WERI-Rb-1 (cell line): ENCODE measurements at regions not wholly inside any gene's neighbourhood (a gene's known extent, or its start where the extent isn't known, plus 50 kb on each side); places are given as distances from the start of the nearest gene placed in this dataset.

Experiments
- DNase-seq: peaks from one replicate; pipeline ENCODE4 v3.0.0-alpha.2; 2020
- H3K27ac ChIP-seq: fragments of 250-450 bp; sonication (Bioruptor Pico); 2 replicates; pipeline ENCODE4 v1.5.1; 2020; ENCODE audit warnings: mild to moderate bottlenecking, moderate library complexity
- H3K27me3 ChIP-seq: fragments of 250-450 bp; sonication (Bioruptor Pico); 2 replicates; pipeline ENCODE4 v1.5.1; 2021; ENCODE audit warnings: mild to moderate bottlenecking, low read depth, moderate library complexity; ENCODE audit not compliant: insufficient read depth, severe bottlenecking
- H3K36me3 ChIP-seq: fragments of 250-450 bp; sonication (Bioruptor Pico); 2 replicates; pipeline ENCODE4 v1.5.1; 2020; ENCODE audit warnings: mild to moderate bottlenecking, moderate library complexity
- H3K4me3 ChIP-seq: 2 replicates; pipeline ENCODE4 v1.5.1; 2011; ENCODE audit warnings: low read depth, mild to moderate bottlenecking, control low read depth, low read length
- H3K9me3 ChIP-seq: fragments of 250-450 bp; sonication (Bioruptor Pico); 2 replicates; pipeline ENCODE4 v1.5.1; 2021; ENCODE audit warnings: mild to moderate bottlenecking, moderate library complexity; ENCODE audit not compliant: severe bottlenecking
- TF ChIP-seq, protein P1 (sequence below): IDR thresholded peaks from 2 replicates; pipeline ENCODE4 v1.5.1; 2011; ENCODE audit warnings: low read depth, mild to moderate bottlenecking, control low read depth, inconsistent platforms, low read length

DNA sequence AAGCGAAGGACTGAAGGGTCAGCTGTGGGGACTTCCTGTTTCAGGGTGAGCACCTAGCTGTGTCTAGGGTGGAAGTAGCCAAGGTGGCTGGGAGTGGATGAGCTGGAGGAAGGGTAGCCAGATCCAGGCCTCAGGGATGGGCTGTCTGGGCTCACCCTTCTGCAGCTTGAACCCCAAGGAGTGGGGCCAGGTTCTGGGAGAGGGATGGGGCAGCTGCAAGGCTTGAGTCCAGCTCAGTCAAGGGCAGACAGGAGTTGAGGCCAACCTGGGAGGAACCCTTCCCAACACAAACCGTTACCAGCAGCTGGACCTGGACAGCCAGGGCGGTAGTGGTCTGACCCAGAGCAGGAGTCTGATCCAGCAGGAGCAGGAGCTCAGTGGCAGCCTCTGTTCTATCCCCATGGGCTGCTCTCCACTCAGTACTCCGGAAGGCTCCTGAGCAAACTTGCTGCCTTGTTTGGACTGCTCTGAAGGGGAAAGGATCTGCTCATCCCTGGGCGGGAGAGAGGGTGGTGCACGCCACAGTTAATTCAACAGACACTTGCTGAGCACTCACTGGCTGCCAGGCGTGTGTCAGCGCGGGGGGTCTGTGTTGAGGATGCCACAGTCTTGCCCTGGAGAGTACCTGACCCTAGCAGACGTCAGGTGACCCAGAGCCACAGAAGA is 53.8 kb upstream of the THY1 start:
- Histone ChIP-seq H3K9me3 (no peaks in the 10 kb centered on the region), H3K27me3 (no peaks in the 10 kb centered on the region), H3K27ac (no peak overlapping the region), H3K4me3 (no peak overlapping the region), H3K36me3 (no peaks in the 10 kb centered on the region)
- DNase-seq, result no peak
- TF ChIP-seq, protein P1, sequence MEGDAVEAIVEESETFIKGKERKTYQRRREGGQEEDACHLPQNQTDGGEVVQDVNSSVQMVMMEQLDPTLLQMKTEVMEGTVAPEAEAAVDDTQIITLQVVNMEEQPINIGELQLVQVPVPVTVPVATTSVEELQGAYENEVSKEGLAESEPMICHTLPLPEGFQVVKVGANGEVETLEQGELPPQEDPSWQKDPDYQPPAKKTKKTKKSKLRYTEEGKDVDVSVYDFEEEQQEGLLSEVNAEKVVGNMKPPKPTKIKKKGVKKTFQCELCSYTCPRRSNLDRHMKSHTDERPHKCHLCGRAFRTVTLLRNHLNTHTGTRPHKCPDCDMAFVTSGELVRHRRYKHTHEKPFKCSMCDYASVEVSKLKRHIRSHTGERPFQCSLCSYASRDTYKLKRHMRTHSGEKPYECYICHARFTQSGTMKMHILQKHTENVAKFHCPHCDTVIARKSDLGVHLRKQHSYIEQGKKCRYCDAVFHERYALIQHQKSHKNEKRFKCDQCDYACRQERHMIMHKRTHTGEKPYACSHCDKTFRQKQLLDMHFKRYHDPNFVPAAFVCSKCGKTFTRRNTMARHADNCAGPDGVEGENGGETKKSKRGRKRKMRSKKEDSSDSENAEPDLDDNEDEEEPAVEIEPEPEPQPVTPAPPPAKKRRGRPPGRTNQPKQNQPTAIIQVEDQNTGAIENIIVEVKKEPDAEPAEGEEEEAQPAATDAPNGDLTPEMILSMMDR, result no peak

DNA sequence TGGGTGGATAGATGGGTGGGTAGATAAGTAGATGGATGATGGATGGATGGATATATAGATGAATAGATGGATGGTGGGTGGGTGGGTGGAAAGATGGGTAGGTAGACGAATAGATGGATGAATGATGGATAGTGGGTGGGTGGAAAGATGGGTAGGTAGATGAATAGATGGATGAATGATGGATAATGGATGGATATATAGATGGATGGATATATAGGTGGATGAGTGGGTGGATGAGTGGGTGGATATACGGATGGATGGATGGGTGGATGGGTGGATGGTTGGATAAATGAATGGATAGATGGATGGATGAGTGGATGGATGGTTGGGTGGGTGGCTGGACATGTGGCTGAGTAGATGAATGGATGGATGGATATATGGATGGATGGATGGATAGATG is 53.1 kb upstream of the THY1 start:
- TF ChIP-seq, protein P1, result no peak

DNA sequence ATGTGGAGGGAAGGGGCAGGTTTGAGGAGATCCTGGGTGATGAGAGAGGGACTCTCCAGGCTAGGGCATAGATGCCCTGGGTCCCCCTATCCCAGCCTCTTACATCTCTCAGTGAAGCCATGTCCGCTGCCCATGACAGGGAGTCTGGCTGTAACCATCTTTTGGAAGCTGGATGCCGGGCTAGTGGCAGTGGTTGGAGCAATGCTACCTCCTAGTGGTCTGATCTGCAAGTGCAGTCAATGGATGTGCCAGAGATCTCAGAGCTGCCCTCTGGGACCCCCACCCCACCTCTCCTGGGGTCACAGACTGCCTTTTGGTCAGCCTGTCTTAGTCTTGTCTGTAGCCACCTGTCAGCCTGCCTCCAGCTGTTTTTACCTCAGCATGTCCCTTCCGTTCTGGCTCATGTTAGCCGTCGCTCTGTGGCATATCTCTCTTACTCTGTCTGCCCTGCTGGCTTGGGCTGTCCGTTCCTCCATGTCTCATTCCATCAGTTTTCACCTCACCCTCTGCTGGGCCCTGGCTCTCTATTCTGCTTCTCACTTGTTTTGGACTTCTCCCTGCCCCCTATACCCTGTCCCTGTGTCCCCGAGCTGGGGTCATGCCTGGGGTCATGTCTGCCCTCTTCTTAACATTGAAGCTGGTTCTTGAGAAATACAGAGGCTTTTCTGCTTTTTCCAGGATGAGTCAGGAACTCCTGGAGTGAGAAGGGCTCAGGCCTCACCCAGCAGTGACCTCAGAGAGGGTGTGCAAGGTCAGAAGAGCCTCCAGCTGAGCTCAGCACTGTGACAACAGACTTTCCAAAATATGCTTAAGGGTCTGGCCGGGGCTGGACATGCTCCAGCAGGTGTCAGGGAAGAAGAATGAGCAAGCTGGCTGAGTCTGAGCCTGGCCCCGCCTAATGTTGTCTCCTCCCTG is 52.0 kb upstream of the THY1 start:
- DNase-seq, result peak; percentile 74
- H3K27ac ChIP-seq, result no peak overlapping the region; the same call in 1 of the 2 replicates
- H3K9me3 ChIP-seq, result no peaks in the 10 kb centered on the region
- no peaks in the 10 kb centered on the region for H3K36me3 ChIP-seq
- no peak overlapping the region for H3K4me3 ChIP-seq
- H3K27me3 ChIP-seq, result no peaks in the 10 kb centered on the region
- TF ChIP-seq, protein P1, result peak; percentile 94

More for the DNA sequence above, 53.1 kb upstream of the THY1 start:
- H3K4me3 ChIP-seq, result no peak overlapping the region
- no peak overlapping the region for H3K27ac ChIP-seq
- no peak for DNase-seq
- no peaks in the 10 kb centered on the region for H3K36me3 ChIP-seq
- H3K27me3 ChIP-seq, result no peaks in the 10 kb centered on the region
- H3K9me3 ChIP-seq, result no peaks in the 10 kb centered on the region

DNA sequence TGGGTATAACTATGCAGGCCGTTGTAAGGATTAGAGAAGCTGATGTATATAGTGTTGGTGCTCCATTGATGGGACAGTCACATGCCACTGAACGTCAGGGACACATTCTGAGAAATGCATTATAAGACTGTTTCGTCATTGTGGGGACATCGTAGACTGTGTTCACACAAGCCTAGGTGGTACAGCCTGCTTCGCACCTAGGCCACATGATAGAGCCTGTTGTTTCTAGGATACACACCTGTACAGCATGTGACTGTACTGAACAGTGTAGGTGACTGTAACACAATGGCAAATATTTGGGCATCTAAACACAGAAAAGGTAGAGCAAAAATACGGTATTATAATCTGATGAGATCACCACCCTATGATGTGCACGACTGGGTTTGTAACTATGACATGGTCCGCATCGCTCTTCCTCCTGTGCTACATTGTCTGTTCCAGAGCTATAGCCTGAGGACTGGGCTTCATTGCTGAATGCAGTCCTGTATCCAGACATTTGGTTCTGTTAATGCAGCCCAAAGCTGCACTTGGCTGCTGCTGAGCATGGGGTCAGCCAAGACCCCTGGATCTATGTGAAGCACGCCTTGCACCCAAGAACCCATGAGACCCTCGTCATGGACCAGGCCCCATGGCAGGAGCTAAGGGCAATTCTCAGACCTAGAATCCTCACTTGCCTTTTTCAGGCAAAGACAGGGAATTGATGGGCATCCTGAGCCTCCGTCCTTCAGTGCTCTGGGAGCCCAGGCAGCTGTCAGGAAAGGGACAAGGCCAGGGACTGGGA is 51.1 kb upstream of the THY1 start:
- H3K27me3 ChIP-seq, result no peaks in the 10 kb centered on the region
- no peak overlapping the region for H3K4me3 ChIP-seq
- H3K36me3 ChIP-seq, result no peaks in the 10 kb centered on the region
- no peaks in the 10 kb centered on the region for H3K9me3 ChIP-seq
- TF ChIP-seq, protein P1, result no peak
- no peak overlapping the region for H3K27ac ChIP-seq
- no peak for DNase-seq

DNA sequence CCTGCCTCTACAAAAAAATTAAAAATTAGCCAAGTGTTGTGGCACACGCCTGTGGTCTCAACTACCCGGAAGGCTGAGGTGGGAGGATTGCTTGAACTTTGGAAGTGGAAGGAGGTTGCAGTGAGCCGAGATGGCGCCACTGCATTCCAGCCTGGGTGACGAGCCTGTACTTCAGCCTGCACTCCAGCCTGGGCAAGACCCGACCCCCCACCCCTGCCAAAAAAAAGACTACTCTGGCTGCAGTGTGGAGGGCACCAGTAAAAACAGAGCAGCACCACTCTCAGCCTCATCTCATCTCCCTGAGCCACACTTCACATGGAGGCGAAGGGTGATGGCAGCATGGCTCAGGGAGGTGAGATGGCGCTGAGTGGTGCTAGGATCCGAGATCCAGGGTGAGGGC is 50.3 kb upstream of the THY1 start:
- Histone ChIP-seq H3K27ac (no peak overlapping the region), H3K4me3 (no peak overlapping the region), H3K36me3 (no peaks in the 10 kb centered on the region), H3K27me3 (no peaks in the 10 kb centered on the region), H3K9me3 (no peaks in the 10 kb centered on the region)
- TF ChIP-seq, protein P1, result no peak
- DNase-seq, result no peak
